Putamen (tissue), 1 donor: ENCODE measurements at regions not wholly inside any gene's neighbourhood (a gene's known extent, or its start where the extent isn't known, plus 50 kb on each side); places are given as distances from the start of the nearest gene placed in this dataset.
"Not testable (repeated sequence)": the region's sequence is repeated elsewhere in the genome, so short reads cannot be mapped to it uniquely, and the experiment has no call there.

Experiments used
- DNase-seq: peaks from one replicate; pipeline ENCODE4 v3.0.0-alpha.2; 2016; ENCODE audit warnings: low spot score

- DNase-seq: no peak
These were observed 2290.1 kb downstream of the TP53TG3F start for GRCh38 chr16:35749253-35750141.

DNA sequence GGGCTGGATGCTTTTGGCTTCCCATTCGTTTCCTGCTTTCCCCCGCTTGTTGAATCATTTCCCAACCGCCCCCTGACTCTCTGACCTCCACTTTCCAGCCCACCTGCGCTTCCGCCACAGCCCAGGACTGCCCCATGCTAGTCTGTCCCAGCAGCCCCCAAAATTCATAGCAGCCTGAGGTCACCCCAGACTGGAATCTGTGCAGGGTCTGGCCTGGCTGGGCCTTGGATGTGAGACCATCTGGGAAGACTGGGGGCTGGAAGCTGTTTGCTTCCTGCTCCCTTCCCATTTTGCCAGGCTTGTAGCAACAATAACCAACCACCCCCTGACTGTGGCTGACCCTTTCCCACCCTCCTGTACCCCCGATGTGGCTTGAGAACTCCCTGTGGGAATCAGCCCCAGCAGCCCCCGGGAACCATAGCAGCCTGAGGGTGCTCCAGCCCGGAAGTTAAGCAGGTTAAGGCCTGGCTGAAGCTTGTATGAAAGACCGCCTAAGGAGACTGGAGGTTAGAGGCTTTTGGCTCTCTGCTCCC, 2290.8 kb downstream of the TP53TG3F start:
- no peak for DNase-seq

DNA sequence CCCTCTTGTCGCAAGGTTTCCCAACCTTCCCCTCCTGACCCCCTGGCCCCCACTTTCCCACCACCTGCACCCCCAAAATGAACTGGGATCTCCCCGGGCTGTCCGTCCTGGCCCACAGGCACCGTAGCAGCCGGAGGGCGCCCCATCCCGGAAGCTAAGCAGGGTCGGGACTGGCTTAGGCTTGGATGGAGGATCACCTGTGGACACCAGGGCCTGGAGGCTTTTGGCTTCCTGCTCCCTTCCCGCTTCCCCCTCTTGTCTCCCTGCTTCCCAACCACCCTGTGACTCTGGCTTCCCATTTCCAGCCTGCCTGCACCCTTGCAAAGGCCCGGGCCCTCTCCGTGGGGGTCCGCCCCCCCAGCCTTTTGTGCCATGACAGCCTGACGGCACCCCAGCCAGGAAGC, 2291.3 kb downstream of the TP53TG3F start:
- DNase-seq: no peak

- no peak for DNase-seq
These were observed 2292.0 kb downstream of the TP53TG3F start for GRCh38 chr16:35751191-35751941.

GRCh38 chr16:35752012-35752772, 2292.8 kb downstream of the TP53TG3F start:
- DNase-seq: no peak

- no peak for DNase-seq
These were observed 2293.6 kb downstream of the TP53TG3F start for GRCh38 chr16:35752773-35753558.

GRCh38 chr16:35753559-35754390, 2294.4 kb downstream of the TP53TG3F start:
- no peak for DNase-seq

GRCh38 chr16:35754391-35755369, 2295.3 kb downstream of the TP53TG3F start:
- DNase-seq: no peak

DNA sequence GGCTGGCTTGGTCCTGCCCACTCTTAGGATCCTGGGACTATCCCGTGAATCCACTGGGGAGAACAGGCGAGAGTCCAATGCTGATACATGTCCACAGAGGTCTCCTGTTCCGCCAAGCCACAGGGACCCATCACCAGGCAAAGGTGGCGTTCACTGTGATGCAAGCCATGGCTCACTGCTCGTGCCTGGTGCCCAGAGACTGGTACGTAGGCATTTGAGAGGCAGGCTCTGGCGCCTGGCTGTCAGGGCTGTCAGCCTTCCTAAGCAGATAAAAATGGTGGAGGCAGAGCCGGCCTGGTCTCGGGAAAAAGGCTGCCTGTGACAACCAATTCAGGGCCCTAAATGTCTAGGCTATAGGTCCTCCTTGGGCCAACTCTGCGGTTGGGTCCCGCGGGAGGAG, 2329.0 kb downstream of the TP53TG3F start:
- no peak for DNase-seq

GRCh38 chr16:35792516-35793285, 2333.3 kb downstream of the TP53TG3F start:
- DNase-seq: no peak

DNA sequence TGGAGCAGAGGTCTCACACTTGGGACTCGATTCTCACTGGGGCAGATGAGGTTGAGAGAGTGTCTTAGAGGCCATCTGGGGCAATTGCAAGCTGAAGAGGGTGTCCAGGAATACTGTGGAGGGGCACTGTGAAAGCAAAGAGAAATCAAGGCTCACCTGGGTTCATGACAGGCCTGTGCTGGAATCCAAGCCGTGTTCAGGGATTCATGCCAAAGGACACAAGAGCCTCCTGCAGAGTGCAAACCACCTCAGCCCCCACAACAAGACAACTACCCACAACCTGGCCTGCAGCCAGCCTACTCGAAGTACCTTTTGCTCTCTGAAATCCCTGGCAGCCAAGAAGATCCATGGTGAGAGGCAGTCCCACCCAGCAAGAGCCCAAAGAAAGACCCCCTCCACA, 2334.2 kb downstream of the TP53TG3F start:
- DNase-seq: no peak

DNA sequence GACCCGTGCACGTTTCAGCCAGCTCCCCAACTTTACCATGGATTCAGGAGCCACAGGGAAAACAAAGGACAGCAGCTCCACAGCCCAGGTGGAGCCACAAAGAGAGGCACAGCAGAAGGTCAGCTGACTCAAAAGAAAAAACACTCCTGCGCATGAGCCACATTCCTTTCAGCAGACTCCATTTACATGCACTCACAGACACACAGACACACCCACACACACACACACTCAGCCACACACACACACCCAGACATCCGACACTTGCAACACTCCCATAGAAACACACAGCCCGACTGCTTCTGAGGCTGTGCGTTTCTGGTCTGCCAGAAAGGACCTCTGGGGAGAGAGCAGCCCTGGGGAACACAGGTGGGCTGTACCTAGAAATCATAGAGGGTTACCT, 2335.5 kb downstream of the TP53TG3F start:
- DNase-seq: no peak

DNA sequence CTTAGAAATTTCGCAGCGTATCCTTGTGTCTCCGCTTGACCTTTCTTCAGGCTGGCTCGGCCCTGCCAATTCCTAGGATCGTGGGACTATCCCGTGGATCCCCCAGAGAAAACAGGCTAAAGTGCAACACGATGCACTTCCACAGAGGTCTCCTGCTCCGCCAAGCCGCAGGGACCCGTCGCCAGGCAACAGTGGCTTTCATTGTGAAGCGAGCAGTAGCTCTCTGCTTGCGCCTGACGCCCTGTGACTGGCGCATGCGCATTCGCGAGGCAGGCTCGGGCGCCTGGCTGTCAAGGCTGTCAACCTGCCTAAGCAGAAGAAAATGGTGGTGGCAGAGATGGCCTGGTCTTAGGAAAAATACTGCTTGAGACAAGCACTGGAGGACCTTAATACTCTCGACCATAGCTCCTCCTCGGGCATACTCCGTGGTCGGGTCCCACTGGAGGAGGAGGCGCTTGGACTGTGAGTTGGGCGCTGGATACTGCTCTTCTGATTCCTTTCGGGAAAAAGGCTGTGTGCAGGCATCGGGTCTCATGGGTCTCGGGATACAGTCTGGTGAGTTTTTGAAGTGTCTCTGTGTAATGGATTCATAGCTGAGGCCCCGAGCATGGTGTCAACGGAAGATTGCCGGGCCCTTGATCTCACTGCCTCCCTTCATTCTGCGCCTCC, 2336.1 kb downstream of the TP53TG3F start:
- no peak for DNase-seq

GRCh38 chr16:35797811-35798210, 2338.4 kb downstream of the TP53TG3F start:
- no peak for DNase-seq

GRCh38 chr16:35798885-35799426, 2339.5 kb downstream of the TP53TG3F start:
- DNase-seq: no peak

GRCh38 chr16:35804465-35804864, 2345.1 kb downstream of the TP53TG3F start:
- DNase-seq: not testable (repeated sequence)

DNA sequence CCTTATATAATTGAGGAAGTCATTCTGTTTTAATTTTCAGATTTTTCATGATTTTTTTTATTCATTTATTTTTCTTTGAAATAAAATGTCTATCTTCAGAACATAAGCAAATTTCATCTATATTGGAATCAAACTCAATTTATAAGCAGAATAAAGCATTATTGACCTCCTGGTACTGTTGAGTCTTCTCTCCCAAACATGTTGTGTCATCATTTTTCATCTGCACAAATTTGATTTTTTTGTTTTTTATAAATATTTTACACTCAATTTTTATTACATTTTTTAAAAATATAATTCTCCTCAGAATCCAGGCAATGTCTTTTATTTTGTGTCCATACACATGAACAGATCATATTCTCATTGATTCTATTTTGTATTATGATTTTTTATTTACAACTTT, 2363.9 kb downstream of the TP53TG3F start:
- no peak for DNase-seq

DNA sequence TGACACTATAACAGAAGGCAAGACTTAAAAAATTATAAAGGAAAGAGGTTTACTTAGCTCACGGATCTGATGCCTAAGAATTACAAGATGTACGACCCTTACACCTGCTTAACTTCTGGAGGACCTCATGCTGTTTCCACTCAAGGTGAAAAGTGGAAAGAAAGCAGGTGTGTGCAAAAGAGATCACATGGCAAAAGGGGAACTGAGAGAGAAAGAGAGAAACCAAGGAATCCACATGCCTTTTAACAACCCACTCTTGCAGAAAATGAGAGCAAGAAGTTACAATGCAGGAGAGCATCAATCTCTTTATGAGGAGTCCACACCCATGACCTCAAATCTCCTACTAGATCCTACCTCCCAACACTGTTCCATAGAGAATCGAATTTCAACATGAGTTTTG, 2382.2 kb downstream of the TP53TG3F start:
- DNase-seq: no peak
